ENCODE measurements at regions not wholly inside any gene's neighbourhood (a gene's known extent, or its start where the extent isn't known, plus 50 kb on each side); places are given as distances from the start of the nearest gene placed in this dataset.

DNA sequence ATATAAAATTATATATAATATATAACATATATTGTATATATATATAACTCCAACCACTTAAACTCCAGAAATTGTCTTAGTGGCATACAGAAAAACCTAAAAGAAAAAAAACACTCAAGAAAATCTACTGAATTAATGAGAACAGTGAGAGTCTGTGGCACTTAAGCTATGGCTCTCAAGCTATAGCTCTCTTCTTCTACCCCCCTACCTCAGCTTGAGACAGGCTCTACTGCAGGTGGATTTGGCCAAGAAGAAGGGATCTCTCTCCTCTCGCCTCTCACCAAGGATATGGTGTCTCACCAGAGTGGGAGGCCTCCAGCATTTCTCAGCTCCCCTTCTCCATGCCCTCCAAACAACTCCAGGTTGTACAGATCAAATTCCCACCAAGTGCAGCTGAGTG is 64.5 kb upstream of the DAB2 start:
- H3K4me3 ChIP-seq = no peak overlapping the region
- H3K27me3 ChIP-seq (ENCODE audit: control insufficient read depth in 3 of 3, insufficient read depth in 3 of 3, low read length in 2 of 3) = no peaks in the 10 kb centered on the region
- DNase-seq (no peak), ATAC-seq (ENCODE audit: insufficient read depth, low FRiP score) (no peak)
- no peak overlapping the region for H3K27ac ChIP-seq (ENCODE audit: low read depth in 1 of 2, low read length in 1 of 2)
- WGBS, 2 donors = 74 to 100% methylated on average over 1 of the region's 1 CpG
- no peaks in the 10 kb centered on the region for H3K36me3 ChIP-seq (ENCODE audit: control insufficient read depth in 4 of 4, insufficient read depth in 4 of 4, low read length in 4 of 4)
- peaks cover 0 to 4% (median 2%) of the 10 kb centered on the region in 4 donors for H3K9me3 ChIP-seq (ENCODE audit: control insufficient read depth in 4 of 4, insufficient read depth in 3 of 4, low read length in 3 of 4)
- no peak overlapping the region for H3K9ac ChIP-seq (ENCODE audit: insufficient read depth in 1 of 2, low read length in 2 of 2)
- TF ChIP-seq, protein P1, sequence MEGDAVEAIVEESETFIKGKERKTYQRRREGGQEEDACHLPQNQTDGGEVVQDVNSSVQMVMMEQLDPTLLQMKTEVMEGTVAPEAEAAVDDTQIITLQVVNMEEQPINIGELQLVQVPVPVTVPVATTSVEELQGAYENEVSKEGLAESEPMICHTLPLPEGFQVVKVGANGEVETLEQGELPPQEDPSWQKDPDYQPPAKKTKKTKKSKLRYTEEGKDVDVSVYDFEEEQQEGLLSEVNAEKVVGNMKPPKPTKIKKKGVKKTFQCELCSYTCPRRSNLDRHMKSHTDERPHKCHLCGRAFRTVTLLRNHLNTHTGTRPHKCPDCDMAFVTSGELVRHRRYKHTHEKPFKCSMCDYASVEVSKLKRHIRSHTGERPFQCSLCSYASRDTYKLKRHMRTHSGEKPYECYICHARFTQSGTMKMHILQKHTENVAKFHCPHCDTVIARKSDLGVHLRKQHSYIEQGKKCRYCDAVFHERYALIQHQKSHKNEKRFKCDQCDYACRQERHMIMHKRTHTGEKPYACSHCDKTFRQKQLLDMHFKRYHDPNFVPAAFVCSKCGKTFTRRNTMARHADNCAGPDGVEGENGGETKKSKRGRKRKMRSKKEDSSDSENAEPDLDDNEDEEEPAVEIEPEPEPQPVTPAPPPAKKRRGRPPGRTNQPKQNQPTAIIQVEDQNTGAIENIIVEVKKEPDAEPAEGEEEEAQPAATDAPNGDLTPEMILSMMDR (IDR thresholded peaks at IDR 0.05; ENCODE audit: control extremely low read depth, extremely low read depth) = no peak
- peaks cover 0 to 28% (median 5%) of the 10 kb centered on the region in 5 donors for H3K4me1 ChIP-seq (ENCODE audit: control insufficient read depth in 5 of 5, insufficient read depth in 5 of 5, low read length in 5 of 5)

DNA sequence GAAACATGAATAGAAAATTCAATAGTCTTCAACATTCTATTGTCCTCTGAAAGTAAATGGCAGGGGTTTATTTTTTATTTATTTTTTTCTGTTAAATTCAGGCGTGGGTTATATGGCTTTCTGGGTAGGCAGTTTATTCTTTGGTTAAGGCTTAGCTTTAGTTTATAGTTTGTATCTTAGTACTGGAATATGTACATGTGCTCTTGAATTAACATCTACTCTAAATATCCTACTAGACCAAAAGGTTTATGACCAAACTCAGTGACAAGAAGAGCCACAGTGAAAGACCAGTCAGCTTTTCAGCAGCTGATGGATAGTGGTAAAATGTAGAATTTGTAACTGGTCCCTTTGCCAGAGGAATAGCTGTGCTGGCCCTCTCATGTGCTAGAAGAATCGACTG is 62.0 kb upstream of the DAB2 start:
- ATAC-seq (ENCODE audit: insufficient read depth, low FRiP score) = no peak
- no peak overlapping the region for H3K27ac ChIP-seq (ENCODE audit: low read depth in 1 of 2, low read length in 1 of 2)
- no peaks in the 10 kb centered on the region for H3K27me3 ChIP-seq (ENCODE audit: control insufficient read depth in 3 of 3, insufficient read depth in 3 of 3, low read length in 2 of 3)
- TF ChIP-seq, protein P1 (IDR thresholded peaks at IDR 0.05; ENCODE audit: control extremely low read depth, extremely low read depth) = no peak
- peaks cover 0 to 4% (median 2%) of the 10 kb centered on the region in 4 donors for H3K9me3 ChIP-seq (ENCODE audit: control insufficient read depth in 4 of 4, insufficient read depth in 3 of 4, low read length in 3 of 4)
- H3K4me1 ChIP-seq (ENCODE audit: control insufficient read depth in 5 of 5, insufficient read depth in 5 of 5, low read length in 5 of 5) = peaks cover 0 to 20% (median 4%) of the 10 kb centered on the region in 5 donors
- DNase-seq = no peak
- H3K4me3 ChIP-seq = no peak overlapping the region
- H3K36me3 ChIP-seq (ENCODE audit: control insufficient read depth in 4 of 4, insufficient read depth in 4 of 4, low read length in 4 of 4) = no peaks in the 10 kb centered on the region
- 90 to 95% methylated on average over 2 of the region's 2 CpGs for WGBS, 2 donors
- H3K9ac ChIP-seq (ENCODE audit: insufficient read depth in 1 of 2, low read length in 2 of 2) = no peak overlapping the region

DNA sequence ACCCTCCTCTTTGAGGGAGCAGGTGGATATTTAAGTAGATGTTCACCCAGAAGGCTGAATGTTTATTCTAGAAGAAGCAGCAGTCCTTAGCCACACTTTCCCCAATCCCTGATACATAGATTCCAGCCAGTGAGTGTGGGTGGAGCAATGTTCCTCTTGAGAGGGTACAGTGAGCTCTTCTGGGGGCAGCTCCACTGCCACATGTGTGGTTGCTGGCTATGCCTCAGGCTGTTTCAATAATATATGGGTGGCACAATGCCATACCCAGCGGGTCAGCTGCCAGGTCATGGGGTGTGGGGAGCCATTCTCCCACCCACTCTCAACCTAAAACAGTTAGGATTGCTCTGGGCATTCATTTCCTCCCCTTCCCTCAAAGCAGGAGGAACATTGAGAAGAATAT is 61.6 kb upstream of the DAB2 start:
- TF ChIP-seq, protein P1 (IDR thresholded peaks at IDR 0.05; ENCODE audit: control extremely low read depth, extremely low read depth) = no peak
- no peak for ATAC-seq (ENCODE audit: insufficient read depth, low FRiP score)
- peaks cover 0 to 20% (median 4%) of the 10 kb centered on the region in 5 donors for H3K4me1 ChIP-seq (ENCODE audit: control insufficient read depth in 5 of 5, insufficient read depth in 5 of 5, low read length in 5 of 5)

DNA sequence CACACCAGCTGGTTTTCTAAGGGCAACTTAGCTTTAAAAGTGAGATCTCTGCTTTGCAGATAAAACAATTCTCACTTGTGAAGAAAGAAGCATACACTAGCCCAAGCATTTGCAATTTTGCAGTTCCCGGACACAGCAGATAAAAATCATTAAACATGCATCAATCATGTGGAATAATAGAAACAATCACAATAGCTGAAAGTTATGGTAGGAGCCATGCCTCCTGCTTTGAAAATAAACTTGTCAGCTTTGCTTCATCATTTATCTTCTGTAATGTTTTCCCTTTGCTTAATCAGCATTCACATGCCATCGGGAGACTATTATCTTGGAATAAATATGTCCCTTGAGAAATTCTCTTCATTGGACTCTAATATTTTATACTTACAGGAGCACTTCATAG is 60.3 kb upstream of the DAB2 start:
- no peaks in the 10 kb centered on the region for H3K36me3 ChIP-seq (ENCODE audit: control insufficient read depth in 4 of 4, insufficient read depth in 4 of 4, low read length in 4 of 4)
- DNase-seq = peak in 1 of 3 donors; percentile 36
- no peak for ATAC-seq (ENCODE audit: insufficient read depth, low FRiP score)
- peaks cover 0 to 20% (median 4%) of the 10 kb centered on the region in 5 donors for H3K4me1 ChIP-seq (ENCODE audit: control insufficient read depth in 5 of 5, insufficient read depth in 5 of 5, low read length in 5 of 5)
- 57 to 78% methylated on average over 2 of the region's 2 CpGs for WGBS, 2 donors
- H3K4me3 ChIP-seq = no peak overlapping the region
- no peak overlapping the region for H3K9ac ChIP-seq (ENCODE audit: insufficient read depth in 1 of 2, low read length in 2 of 2)
- H3K27me3 ChIP-seq (ENCODE audit: control insufficient read depth in 3 of 3, insufficient read depth in 3 of 3, low read length in 2 of 3) = no peaks in the 10 kb centered on the region
- no peak overlapping the region for H3K27ac ChIP-seq (ENCODE audit: low read depth in 1 of 2, low read length in 1 of 2)
- TF ChIP-seq, protein P1 (IDR thresholded peaks at IDR 0.05; ENCODE audit: control extremely low read depth, extremely low read depth) = no peak
- peaks cover 0 to 4% (median 2%) of the 10 kb centered on the region in 4 donors for H3K9me3 ChIP-seq (ENCODE audit: control insufficient read depth in 4 of 4, insufficient read depth in 3 of 4, low read length in 3 of 4)

More for the DNA sequence above, 61.6 kb upstream of the DAB2 start:
- H3K9ac ChIP-seq (ENCODE audit: insufficient read depth in 1 of 2, low read length in 2 of 2) = no peak overlapping the region
- no peak overlapping the region for H3K4me3 ChIP-seq
- WGBS, 2 donors = 68 to 70% methylated on average over 1 of the region's 1 CpG
- no peak for DNase-seq
- H3K27me3 ChIP-seq (ENCODE audit: control insufficient read depth in 3 of 3, insufficient read depth in 3 of 3, low read length in 2 of 3) = no peaks in the 10 kb centered on the region
- peaks cover 0 to 4% (median 2%) of the 10 kb centered on the region in 4 donors for H3K9me3 ChIP-seq (ENCODE audit: control insufficient read depth in 4 of 4, insufficient read depth in 3 of 4, low read length in 3 of 4)
- H3K36me3 ChIP-seq (ENCODE audit: control insufficient read depth in 4 of 4, insufficient read depth in 4 of 4, low read length in 4 of 4) = no peaks in the 10 kb centered on the region
- no peak overlapping the region for H3K27ac ChIP-seq (ENCODE audit: low read depth in 1 of 2, low read length in 1 of 2)
